Testis (tissue), 2 donors: ENCODE measurements at regions not wholly inside any gene's neighbourhood (a gene's known extent, or its start where the extent isn't known, plus 50 kb on each side); places are given as distances from the start of the nearest gene placed in this dataset.

Experiments
- POLR2A ChIP-seq: fragments of 450-650 bp; IDR thresholded peaks from one replicate; pipeline ENCODE4 v1.6.1; 2017; ENCODE audit warnings: antibody characterized with exemption, mild to moderate bottlenecking, moderate library complexity
- TF ChIP-seq, protein P1 (sequence below), 3 experiments: fragments of 450-650 bp in 2 of 3; fragments of 200-600 bp in 1 of 3; sonication (generic) in 1 of 3; IDR thresholded peaks; one replicate each; pipeline ENCODE4 v1.5.1; 2016 to 2019; ENCODE audit warnings: antibody characterized with exemption in 3 of 3, mild to moderate bottlenecking in 2 of 3, moderate library complexity in 1 of 3

DNA sequence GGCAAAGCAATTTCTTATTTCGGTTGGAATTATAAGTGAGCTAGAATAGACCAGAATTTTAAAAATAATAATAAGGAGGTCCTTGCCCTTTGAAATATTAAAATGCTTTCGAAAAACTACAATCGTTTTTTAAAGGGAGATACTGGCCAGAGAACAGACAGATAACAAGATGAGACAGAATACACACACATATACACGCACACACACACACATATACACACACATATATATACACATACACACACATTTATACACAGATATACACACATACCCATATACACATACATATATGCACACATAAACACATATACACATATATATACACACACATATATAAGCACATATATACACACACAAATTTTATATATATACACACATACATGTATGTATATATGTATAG lies 175.3 kb upstream of the MIR17HG start:
- TF ChIP-seq, protein P1, sequence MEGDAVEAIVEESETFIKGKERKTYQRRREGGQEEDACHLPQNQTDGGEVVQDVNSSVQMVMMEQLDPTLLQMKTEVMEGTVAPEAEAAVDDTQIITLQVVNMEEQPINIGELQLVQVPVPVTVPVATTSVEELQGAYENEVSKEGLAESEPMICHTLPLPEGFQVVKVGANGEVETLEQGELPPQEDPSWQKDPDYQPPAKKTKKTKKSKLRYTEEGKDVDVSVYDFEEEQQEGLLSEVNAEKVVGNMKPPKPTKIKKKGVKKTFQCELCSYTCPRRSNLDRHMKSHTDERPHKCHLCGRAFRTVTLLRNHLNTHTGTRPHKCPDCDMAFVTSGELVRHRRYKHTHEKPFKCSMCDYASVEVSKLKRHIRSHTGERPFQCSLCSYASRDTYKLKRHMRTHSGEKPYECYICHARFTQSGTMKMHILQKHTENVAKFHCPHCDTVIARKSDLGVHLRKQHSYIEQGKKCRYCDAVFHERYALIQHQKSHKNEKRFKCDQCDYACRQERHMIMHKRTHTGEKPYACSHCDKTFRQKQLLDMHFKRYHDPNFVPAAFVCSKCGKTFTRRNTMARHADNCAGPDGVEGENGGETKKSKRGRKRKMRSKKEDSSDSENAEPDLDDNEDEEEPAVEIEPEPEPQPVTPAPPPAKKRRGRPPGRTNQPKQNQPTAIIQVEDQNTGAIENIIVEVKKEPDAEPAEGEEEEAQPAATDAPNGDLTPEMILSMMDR (IDR thresholded peaks at IDR 0.05): no peak
- TF ChIP-seq POLR2A: no peak
